HEK293 (cell line): ENCODE measurements at regions not wholly inside any gene's neighbourhood (a gene's known extent, or its start where the extent isn't known, plus 50 kb on each side); places are given as distances from the start of the nearest gene placed in this dataset.

Source experiments
- RBAK ChIP-seq: fragments of 450-650 bp; formaldehyde crosslinking; IDR thresholded peaks from 2 replicates; pipeline ENCODE4 v1.5.1; 2016; ENCODE audit warnings: missing biosample characterization, missing genetic modification characterization
- ZBTB20 ChIP-seq: fragments of 450-650 bp; formaldehyde crosslinking; IDR thresholded peaks from 2 replicates; pipeline ENCODE4 v1.5.1; 2016; ENCODE audit warnings: missing biosample characterization, missing genetic modification characterization
- ZBTB7A ChIP-seq: fragments of 450-650 bp; formaldehyde crosslinking; IDR thresholded peaks from 2 replicates; pipeline ENCODE4 v1.5.1; 2016; ENCODE audit warnings: low read depth, missing biosample characterization, missing genetic modification characterization
- ZNF140 ChIP-seq: fragments of 450-650 bp; formaldehyde crosslinking; IDR thresholded peaks from 2 replicates; pipeline ENCODE4 v1.5.1; 2016; ENCODE audit warnings: missing biosample characterization, missing genetic modification characterization
- ZNF184 ChIP-seq: fragments of 450-650 bp; IDR thresholded peaks from 2 replicates; pipeline ENCODE4 v1.5.1; 2018; ENCODE audit warnings: missing biosample characterization, mild to moderate bottlenecking, missing genetic modification characterization
- ZNF391 ChIP-seq: fragments of 450-650 bp; formaldehyde crosslinking; IDR thresholded peaks from 2 replicates; pipeline ENCODE4 v1.5.1; 2016; ENCODE audit warnings: low read depth, missing biosample characterization, missing genetic modification characterization, borderline replicate concordance
- ZNF426 ChIP-seq: fragments of 450-650 bp; formaldehyde crosslinking; IDR thresholded peaks from 2 replicates; pipeline ENCODE4 v1.5.1; 2017; ENCODE audit warnings: missing biosample characterization, missing genetic modification characterization, mild to moderate bottlenecking, inconsistent platforms, moderate library complexity
- ZNF707 ChIP-seq: fragments of 450-650 bp; formaldehyde crosslinking; IDR thresholded peaks from 2 replicates; pipeline ENCODE4 v1.5.1; 2016; ENCODE audit warnings: missing biosample characterization, missing genetic modification characterization
- ZNF792 ChIP-seq: fragments of 450-650 bp; formaldehyde crosslinking; IDR thresholded peaks from 2 replicates; pipeline ENCODE4 v1.5.1; 2016; ENCODE audit warnings: missing biosample characterization, missing genetic modification characterization
- TF ChIP-seq, protein P1 (sequence below): fragments of 450-650 bp; formaldehyde crosslinking; IDR thresholded peaks from 2 replicates; pipeline ENCODE4 v1.5.1; 2016; ENCODE audit warnings: missing biosample characterization, missing genetic modification characterization
- TF ChIP-seq, protein P2 (sequence below): fragments of 450-650 bp; formaldehyde crosslinking; IDR thresholded peaks from 2 replicates; pipeline ENCODE4 v1.5.1; 2016; ENCODE audit warnings: missing biosample characterization, missing genetic modification characterization
- TF ChIP-seq, protein P3 (sequence below): fragments of 450-650 bp; formaldehyde crosslinking; IDR thresholded peaks from 2 replicates; pipeline ENCODE4 v1.5.1; 2016; ENCODE audit warnings: missing biosample characterization, missing genetic modification characterization

DNA sequence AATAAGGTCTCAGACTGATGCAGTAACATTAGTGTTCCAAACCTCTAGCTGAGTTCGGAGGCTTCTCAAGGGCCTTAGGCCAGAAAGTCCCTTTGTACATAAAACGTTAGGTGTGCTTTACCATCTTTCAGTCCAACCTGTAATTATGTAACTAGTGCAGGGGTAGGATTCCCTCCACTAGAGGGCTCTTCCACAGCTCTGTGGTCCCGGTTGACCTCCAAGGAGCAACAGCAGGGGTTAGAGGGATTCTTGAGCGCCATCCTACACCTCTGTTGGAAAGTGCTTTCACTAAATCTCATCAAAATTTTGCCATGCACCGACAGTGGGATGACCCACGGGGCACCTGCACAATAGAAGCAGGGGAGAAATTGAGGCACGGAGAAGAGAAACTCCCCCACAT is 155.8 kb upstream of the LRP1B start:
- TF ChIP-seq ZNF792 (no peak), ZNF426 (no peak), ZNF391 (tag by site-specific recombination) (no peak), ZBTB20 (tag by site-specific recombination) (no peak), ZNF707 (tag by site-specific recombination) (no peak), ZBTB7A (no peak), ZNF140 (no peak), RBAK (no peak), ZNF184 (tag by site-specific recombination) (no peak)
- TF ChIP-seq, protein P1, sequence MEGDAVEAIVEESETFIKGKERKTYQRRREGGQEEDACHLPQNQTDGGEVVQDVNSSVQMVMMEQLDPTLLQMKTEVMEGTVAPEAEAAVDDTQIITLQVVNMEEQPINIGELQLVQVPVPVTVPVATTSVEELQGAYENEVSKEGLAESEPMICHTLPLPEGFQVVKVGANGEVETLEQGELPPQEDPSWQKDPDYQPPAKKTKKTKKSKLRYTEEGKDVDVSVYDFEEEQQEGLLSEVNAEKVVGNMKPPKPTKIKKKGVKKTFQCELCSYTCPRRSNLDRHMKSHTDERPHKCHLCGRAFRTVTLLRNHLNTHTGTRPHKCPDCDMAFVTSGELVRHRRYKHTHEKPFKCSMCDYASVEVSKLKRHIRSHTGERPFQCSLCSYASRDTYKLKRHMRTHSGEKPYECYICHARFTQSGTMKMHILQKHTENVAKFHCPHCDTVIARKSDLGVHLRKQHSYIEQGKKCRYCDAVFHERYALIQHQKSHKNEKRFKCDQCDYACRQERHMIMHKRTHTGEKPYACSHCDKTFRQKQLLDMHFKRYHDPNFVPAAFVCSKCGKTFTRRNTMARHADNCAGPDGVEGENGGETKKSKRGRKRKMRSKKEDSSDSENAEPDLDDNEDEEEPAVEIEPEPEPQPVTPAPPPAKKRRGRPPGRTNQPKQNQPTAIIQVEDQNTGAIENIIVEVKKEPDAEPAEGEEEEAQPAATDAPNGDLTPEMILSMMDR (tag by site-specific recombination): no peak
- TF ChIP-seq, protein P2, sequence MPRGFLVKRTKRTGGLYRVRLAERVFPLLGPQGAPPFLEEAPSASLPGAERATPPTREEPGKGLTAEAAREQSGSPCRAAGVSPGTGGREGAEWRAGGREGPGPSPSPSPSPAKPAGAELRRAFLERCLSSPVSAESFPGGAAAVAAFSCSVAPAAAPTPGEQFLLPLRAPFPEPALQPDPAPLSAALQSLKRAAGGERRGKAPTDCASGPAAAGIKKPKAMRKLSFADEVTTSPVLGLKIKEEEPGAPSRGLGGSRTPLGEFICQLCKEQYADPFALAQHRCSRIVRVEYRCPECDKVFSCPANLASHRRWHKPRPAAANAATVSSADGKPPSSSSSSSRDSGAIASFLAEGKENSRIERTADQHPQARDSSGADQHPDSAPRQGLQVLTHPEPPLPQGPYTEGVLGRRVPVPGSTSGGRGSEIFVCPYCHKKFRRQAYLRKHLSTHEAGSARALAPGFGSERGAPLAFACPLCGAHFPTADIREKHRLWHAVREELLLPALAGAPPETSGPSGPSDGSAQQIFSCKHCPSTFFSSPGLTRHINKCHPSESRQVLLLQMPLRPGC (tag by site-specific recombination): no peak
- TF ChIP-seq, protein P3, sequence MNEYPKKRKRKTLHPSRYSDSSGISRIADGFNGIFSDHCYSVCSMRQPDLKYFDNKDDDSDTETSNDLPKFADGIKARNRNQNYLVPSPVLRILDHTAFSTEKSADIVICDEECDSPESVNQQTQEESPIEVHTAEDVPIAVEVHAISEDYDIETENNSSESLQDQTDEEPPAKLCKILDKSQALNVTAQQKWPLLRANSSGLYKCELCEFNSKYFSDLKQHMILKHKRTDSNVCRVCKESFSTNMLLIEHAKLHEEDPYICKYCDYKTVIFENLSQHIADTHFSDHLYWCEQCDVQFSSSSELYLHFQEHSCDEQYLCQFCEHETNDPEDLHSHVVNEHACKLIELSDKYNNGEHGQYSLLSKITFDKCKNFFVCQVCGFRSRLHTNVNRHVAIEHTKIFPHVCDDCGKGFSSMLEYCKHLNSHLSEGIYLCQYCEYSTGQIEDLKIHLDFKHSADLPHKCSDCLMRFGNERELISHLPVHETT (tag by site-specific recombination): no peak
